IMR-90 (cell line): ENCODE measurements at regions not wholly inside any gene's neighbourhood (a gene's known extent, or its start where the extent isn't known, plus 50 kb on each side); places are given as distances from the start of the nearest gene placed in this dataset.

ENCODE experiments used
- ATAC-seq: fragments of 200-7000 bp; cut with Tn5 transposase; 2 replicates; pipeline ENCODE4 v1.9.1; 2020; ENCODE audit warnings: low read depth, mild to moderate bottlenecking, moderate library complexity
- BruUV-seq: library from RNA; stranded (reverse); fragments of 400-500 nt; replicated peaks from 2 replicates; lab custom pipeline; 2021; lab: Mats Ljungman, UMichigan
- CTCF ChIA-PET: fragments of 300-600 bp; formaldehyde crosslinking; extraction: SDS; loops from one replicate; lab custom pipeline; 2021; ENCODE audit warnings: antibody characterized with exemption; lab: Yijun Ruan, JAX
- POLR2A ChIA-PET: fragments of 300-600 bp; sonication (Branson Sonifier 250); formaldehyde crosslinking; loops from one replicate; lab custom pipeline; 2022; ENCODE audit warnings: antibody characterized with exemption; ENCODE audit not compliant: unreplicated experiment; lab: Charles Lee
- DNase-seq: peaks from one replicate; pipeline ENCODE4 v3.0.0; 2013
- H2AFZ ChIP-seq: replicated peaks from 2 replicates; pipeline ENCODE3; 2013; ENCODE audit warnings: low read length, mild to moderate bottlenecking; ENCODE audit not compliant: poor library complexity
- H2AK5ac ChIP-seq: 2 replicates; pipeline ENCODE4 v1.6.1; 2013; ENCODE audit warnings: low read depth, low read length, inconsistent platforms
- H2AK9ac ChIP-seq: replicated peaks from 2 replicates; pipeline ENCODE3; 2013; ENCODE audit warnings: mild to moderate bottlenecking, low read depth, low read length, moderate library complexity; ENCODE audit not compliant: poor library complexity
- H2BK120ac ChIP-seq: 2 replicates; pipeline ENCODE4 v1.6.1; 2013; ENCODE audit warnings: low read depth, low read length, inconsistent platforms
- H2BK15ac ChIP-seq: 3 replicates; pipeline ENCODE4 v1.6.1; 2013; ENCODE audit warnings: low read depth, low read length, inconsistent platforms
- H2BK20ac ChIP-seq: 2 replicates; pipeline ENCODE4 v1.6.1; 2013; ENCODE audit warnings: low read depth, mild to moderate bottlenecking, inconsistent platforms, low read length, moderate library complexity
- H2BK5ac ChIP-seq: 2 replicates; pipeline ENCODE4 v1.6.1; 2013; ENCODE audit warnings: mild to moderate bottlenecking, low read depth, low read length, inconsistent platforms; ENCODE audit not compliant: poor library complexity, severe bottlenecking
- H3K14ac ChIP-seq: replicated peaks from 2 replicates; pipeline ENCODE4 v1.6.1; 2013; ENCODE audit warnings: low read depth, low read length, inconsistent platforms
- H3K18ac ChIP-seq: 2 replicates; pipeline ENCODE4 v1.6.1; 2013; ENCODE audit warnings: low read depth, low read length, control low read depth
- H3K23ac ChIP-seq: 2 replicates; pipeline ENCODE4 v1.6.1; 2013; ENCODE audit warnings: low read depth, low read length, inconsistent platforms
- H3K27ac ChIP-seq: 2 replicates; pipeline ENCODE4 v1.5.1; 2013; ENCODE audit warnings: mild to moderate bottlenecking, control low read depth, low read length; ENCODE audit not compliant: insufficient read depth
- H3K27me3 ChIP-seq: 2 replicates; pipeline ENCODE4 v1.6.1; 2013; ENCODE audit warnings: low read length; ENCODE audit not compliant: control insufficient read depth, insufficient read depth
- H3K36me3 ChIP-seq: 2 replicates; pipeline ENCODE4 v1.6.1; 2013; ENCODE audit warnings: low read length, mixed read lengths; ENCODE audit not compliant: control insufficient read depth, insufficient read depth
- H3K4ac ChIP-seq: 2 replicates; pipeline ENCODE4 v1.6.1; 2013; ENCODE audit warnings: low read depth, low read length, inconsistent platforms
- H3K4me1 ChIP-seq: 2 replicates; pipeline ENCODE4 v1.6.1; 2013; ENCODE audit warnings: low read length, mixed read lengths; ENCODE audit not compliant: control insufficient read depth, insufficient read depth
- H3K4me2 ChIP-seq: 2 replicates; pipeline ENCODE4 v1.6.1; 2013; ENCODE audit warnings: low read depth, mild to moderate bottlenecking, control low read depth, low read length, moderate library complexity
- H3K4me3 ChIP-seq: 2 replicates; pipeline ENCODE4 v1.5.1; 2013; ENCODE audit warnings: low read depth, mild to moderate bottlenecking, control low read depth, low read length, moderate library complexity; ENCODE audit not compliant: insufficient read depth
- H3K56ac ChIP-seq: 2 replicates; pipeline ENCODE4 v1.6.1; 2013; ENCODE audit warnings: low read length, inconsistent platforms; ENCODE audit not compliant: insufficient read depth; ENCODE audit errors: extremely low read depth
- H3K79me1 ChIP-seq, 2 experiments: 2 replicates each; pipeline ENCODE4 v1.6.1; 2013; ENCODE audit warnings: low read length in 2 of 2, inconsistent platforms in 1 of 2, low read depth in 1 of 2
- H3K9ac ChIP-seq: 2 replicates; pipeline ENCODE4 v1.6.1; 2013; ENCODE audit warnings: low read depth, low read length, control low read depth
- H3K9me1 ChIP-seq: 2 replicates; pipeline ENCODE4 v1.6.1; 2013; ENCODE audit warnings: low read length, inconsistent platforms; ENCODE audit not compliant: insufficient read depth
- H3K9me3 ChIP-seq: 2 replicates; pipeline ENCODE4 v1.6.1; 2013; ENCODE audit warnings: low read length; ENCODE audit not compliant: control insufficient read depth, insufficient read depth
- H4K20me1 ChIP-seq: 2 replicates; pipeline ENCODE4 v1.6.1; 2013; ENCODE audit warnings: low read length, inconsistent platforms; ENCODE audit not compliant: insufficient read depth
- H4K5ac ChIP-seq: 2 replicates; pipeline ENCODE4 v1.6.1; 2013; ENCODE audit warnings: mild to moderate bottlenecking, low read depth, low read length, control low read depth
- H4K8ac ChIP-seq, 2 experiments: 2 replicates each; pipeline ENCODE4 v1.6.1; 2013; ENCODE audit warnings: low read depth in 2 of 2, low read length in 2 of 2, control low read depth in 1 of 2, inconsistent platforms in 1 of 2
- H4K91ac ChIP-seq: 2 replicates; pipeline ENCODE4 v1.6.1; 2013; ENCODE audit warnings: low read depth, low read length, inconsistent platforms; ENCODE audit not compliant: insufficient read depth
- CHD1 ChIP-seq: IDR thresholded peaks from 2 replicates; pipeline ENCODE4 v1.6.1; 2012; ENCODE audit warnings: low read depth, low read length, improper control_type of control experiment
- CTCF ChIP-seq: conservative IDR thresholded peaks from 2 replicates; pipeline ENCODE4 v1.5.1; 2012; ENCODE audit warnings: mild to moderate bottlenecking, low read depth, low read length, improper control_type of control experiment
- ELK1 ChIP-seq: fragments of 150-350 bp; IDR thresholded peaks from 2 replicates; pipeline ENCODE4 v1.6.1; 2016; ENCODE audit warnings: low read depth, mild to moderate bottlenecking, low read length, moderate library complexity, borderline replicate concordance
- FOS ChIP-seq: fragments of 150-350 bp; IDR thresholded peaks from 2 replicates; pipeline ENCODE4 v1.6.1; 2016; ENCODE audit warnings: low read depth, low read length
- MAZ ChIP-seq: IDR thresholded peaks from 2 replicates; pipeline ENCODE4 v1.6.1; 2012; ENCODE audit warnings: low read depth, mild to moderate bottlenecking, low read length, improper control_type of control experiment, moderate library complexity, borderline replicate concordance
- MXI1 ChIP-seq: IDR thresholded peaks from 2 replicates; pipeline ENCODE4 v1.6.1; 2012; ENCODE audit warnings: low read depth, mild to moderate bottlenecking, low read length, moderate library complexity, borderline replicate concordance
- POLR2A ChIP-seq: IDR thresholded peaks from 2 replicates; pipeline ENCODE4 v1.6.1; 2012; ENCODE audit warnings: mild to moderate bottlenecking, low read depth, low read length
- RCOR1 ChIP-seq: IDR thresholded peaks from 2 replicates; pipeline ENCODE4 v1.6.1; 2012; ENCODE audit warnings: mild to moderate bottlenecking, low read length, improper control_type of control experiment; ENCODE audit not compliant: insufficient replicate concordance
- RFX5 ChIP-seq: IDR thresholded peaks from 2 replicates; pipeline ENCODE4 v1.8.0; 2012; ENCODE audit warnings: low read depth, mild to moderate bottlenecking, low read length, moderate library complexity
- SMC3 ChIP-seq: fragments of 150-350 bp; IDR thresholded peaks from 2 replicates; pipeline ENCODE4 v1.6.1; 2016; ENCODE audit warnings: low read depth, mild to moderate bottlenecking, antibody characterized with exemption, low read length, moderate library complexity
- USF2 ChIP-seq: fragments of 150-350 bp; IDR thresholded peaks from 2 replicates; pipeline ENCODE4 v1.6.1; 2017; ENCODE audit warnings: mild to moderate bottlenecking, antibody characterized with exemption, low read length, low read depth
- WGBS, 2 experiments: methylation state at CpG; one replicate each; pipeline versions ENCODE4 v1.1.5 to v1.1.7; 2013; ENCODE audit warnings: missing lambda C conversion rate in 2 of 2; ENCODE audit not compliant: insufficient read length in 1 of 2; ENCODE audit errors: extremely low coverage in 2 of 2; 5-methylcytosine and 5-hydroxymethylcytosine counted together
- dilution Hi-C: fragments of 300-500 bp; cut with HindIII; formaldehyde crosslinking; loops from one replicate; pipeline ENCODE4 v1.14.3; 2018; ENCODE audit warnings: low sequenced_read_pairs; ENCODE audit not compliant: unreplicated experiment
- in situ Hi-C: fragments of 300-500 bp; cut with MboI; formaldehyde crosslinking; loops from 3 replicates; pipeline ENCODE4 v1.14.3; 2019; ENCODE audit warnings: low sequenced_read_pairs, inconsistent platforms, mixed read lengths
- intact Hi-C: fragments of 100-400 bp; cut with micrococcal nuclease; formaldehyde crosslinking; loops from 2 replicates; pipeline ENCODE4 v1.10.0; 2022

- H2BK120ac ChIP-seq: no peak overlapping the region
- DNase-seq (no peak), ATAC-seq (no peak)
- TF ChIP-seq MXI1: no peak
- TF ChIP-seq MAZ: no peak
- TF ChIP-seq CHD1: no peak
- TF ChIP-seq POLR2A: no peak
- TF ChIP-seq ELK1: no peak
- no peak for TF ChIP-seq USF2
- TF ChIP-seq RFX5: no peak
- no peak for TF ChIP-seq SMC3
- TF ChIP-seq RCOR1: no peak
- no peak for TF ChIP-seq CTCF
- no peak for TF ChIP-seq FOS
- no peak overlapping the region for H3K14ac ChIP-seq
- no peak overlapping the region for H4K5ac ChIP-seq
- no peak overlapping the region for H3K4me3 ChIP-seq
- no peak overlapping the region for H3K18ac ChIP-seq
- H3K27ac ChIP-seq: no peak overlapping the region
- no peak overlapping the region for H3K4me2 ChIP-seq
- H2AK9ac ChIP-seq: no peak overlapping the region
- no peak overlapping the region for H3K56ac ChIP-seq
- ChIA-PET CTCF (no interaction called here), POLR2A (no interaction called here)
- H3K36me3 ChIP-seq: no peaks in the 10 kb centered on the region
- H2AFZ ChIP-seq: no peak overlapping the region
- dilution Hi-C loops: no loop called here
- H3K4me1 ChIP-seq: no peaks in the 10 kb centered on the region
- BruUV-seq: no TSS peak
- H3K79me1 ChIP-seq: no peaks in the 10 kb centered on the region
- H3K23ac ChIP-seq: no peak overlapping the region
- no peak overlapping the region for H3K9ac ChIP-seq
- H2BK20ac ChIP-seq: no peak overlapping the region
- in situ Hi-C loops: no loop called here
- no peak overlapping the region for H2AK5ac ChIP-seq
- H4K20me1 ChIP-seq: no peaks in the 10 kb centered on the region
- H3K9me1 ChIP-seq: no peaks in the 10 kb centered on the region
- H3K9me3 ChIP-seq: peaks cover 4% of the 10 kb centered on the region; the same call in 1 of the 2 replicates
- H2BK5ac ChIP-seq: no peak overlapping the region
- no CpG with 5 or more reads among the region's 2 CpGs for WGBS, 2 experiments
- no peaks in the 10 kb centered on the region for H3K27me3 ChIP-seq
- H3K4ac ChIP-seq: no peak overlapping the region
- no peak overlapping the region for H2BK15ac ChIP-seq
- intact Hi-C loops: no loop called here
- no peak overlapping the region for H4K8ac ChIP-seq
- H4K91ac ChIP-seq: no peak overlapping the region
Measured at GRCh38 chr1:166703141-166703540, 136.1 kb upstream of the POGK start.
